Epithelial cell of esophagus (primary cell): ENCODE measurements at regions not wholly inside any gene's neighbourhood (a gene's known extent, or its start where the extent isn't known, plus 50 kb on each side); places are given as distances from the start of the nearest gene placed in this dataset.
"Not testable (repeated sequence)": the region's sequence is repeated elsewhere in the genome, so short reads cannot be mapped to it uniquely, and the experiment has no call there.

Experiments used
- DNase-seq: peaks from one replicate; pipeline ENCODE4 v3.0.0; 2010; ENCODE audit warnings: low read depth
- H3K4me3 ChIP-seq: 2 replicates; pipeline ENCODE4 v1.5.1; 2011; ENCODE audit warnings: mild to moderate bottlenecking, low read length, control low read depth
- TF ChIP-seq, protein P1 (sequence below): IDR thresholded peaks from 2 replicates; pipeline ENCODE4 v1.5.1; 2011; ENCODE audit warnings: low read depth, mild to moderate bottlenecking, low read length, control low read depth, inconsistent platforms; ENCODE audit not compliant: insufficient read depth; ENCODE audit errors: missing control alignments

DNA sequence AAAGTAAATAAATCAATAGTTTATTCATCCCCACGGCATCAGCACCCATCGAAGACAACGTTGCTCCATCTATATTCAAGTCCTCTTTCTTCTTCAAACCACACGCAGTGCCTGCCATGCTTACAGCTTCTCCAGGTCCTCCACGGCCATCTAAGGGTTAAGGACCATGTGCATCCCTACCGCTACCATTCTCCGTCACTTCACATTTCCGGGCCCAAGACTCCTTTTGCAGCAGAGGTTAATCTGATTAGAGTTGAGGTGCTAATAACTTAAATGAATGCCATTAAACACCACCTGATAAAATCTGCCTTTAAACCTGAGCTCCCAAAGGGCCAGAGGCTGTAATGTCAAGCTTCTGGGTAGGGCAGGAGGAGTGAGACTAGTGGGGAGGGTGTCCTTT is 79.7 kb upstream of the CCND2 start:
- no peak overlapping the region for H3K4me3 ChIP-seq
- TF ChIP-seq, protein P1, sequence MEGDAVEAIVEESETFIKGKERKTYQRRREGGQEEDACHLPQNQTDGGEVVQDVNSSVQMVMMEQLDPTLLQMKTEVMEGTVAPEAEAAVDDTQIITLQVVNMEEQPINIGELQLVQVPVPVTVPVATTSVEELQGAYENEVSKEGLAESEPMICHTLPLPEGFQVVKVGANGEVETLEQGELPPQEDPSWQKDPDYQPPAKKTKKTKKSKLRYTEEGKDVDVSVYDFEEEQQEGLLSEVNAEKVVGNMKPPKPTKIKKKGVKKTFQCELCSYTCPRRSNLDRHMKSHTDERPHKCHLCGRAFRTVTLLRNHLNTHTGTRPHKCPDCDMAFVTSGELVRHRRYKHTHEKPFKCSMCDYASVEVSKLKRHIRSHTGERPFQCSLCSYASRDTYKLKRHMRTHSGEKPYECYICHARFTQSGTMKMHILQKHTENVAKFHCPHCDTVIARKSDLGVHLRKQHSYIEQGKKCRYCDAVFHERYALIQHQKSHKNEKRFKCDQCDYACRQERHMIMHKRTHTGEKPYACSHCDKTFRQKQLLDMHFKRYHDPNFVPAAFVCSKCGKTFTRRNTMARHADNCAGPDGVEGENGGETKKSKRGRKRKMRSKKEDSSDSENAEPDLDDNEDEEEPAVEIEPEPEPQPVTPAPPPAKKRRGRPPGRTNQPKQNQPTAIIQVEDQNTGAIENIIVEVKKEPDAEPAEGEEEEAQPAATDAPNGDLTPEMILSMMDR, result no peak

DNA sequence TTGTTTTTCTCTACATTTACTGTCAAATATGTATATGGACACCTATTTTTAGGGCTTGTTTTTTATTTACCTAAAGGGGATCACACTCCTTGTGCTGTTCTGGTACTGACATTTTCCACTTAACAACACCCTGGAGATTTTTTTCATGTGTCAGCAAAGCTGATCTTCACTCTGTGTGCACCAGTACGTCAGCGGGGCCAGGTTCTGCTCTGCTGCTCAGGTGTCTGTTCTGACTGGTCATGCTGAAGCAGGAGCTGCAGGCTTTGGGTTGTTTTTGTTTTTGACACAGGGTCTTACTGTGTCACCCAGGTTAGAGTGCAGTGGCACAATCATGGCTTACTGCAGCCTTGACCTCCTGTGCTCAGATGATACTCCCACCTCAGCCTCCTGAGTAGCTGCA is 81.9 kb upstream of the CCND2 start:
- TF ChIP-seq, protein P1, result no peak
- H3K4me3 ChIP-seq, result no peak overlapping the region
- DNase-seq, result no peak

More for the DNA sequence above, 79.7 kb upstream of the CCND2 start:
- no peak for DNase-seq

DNA sequence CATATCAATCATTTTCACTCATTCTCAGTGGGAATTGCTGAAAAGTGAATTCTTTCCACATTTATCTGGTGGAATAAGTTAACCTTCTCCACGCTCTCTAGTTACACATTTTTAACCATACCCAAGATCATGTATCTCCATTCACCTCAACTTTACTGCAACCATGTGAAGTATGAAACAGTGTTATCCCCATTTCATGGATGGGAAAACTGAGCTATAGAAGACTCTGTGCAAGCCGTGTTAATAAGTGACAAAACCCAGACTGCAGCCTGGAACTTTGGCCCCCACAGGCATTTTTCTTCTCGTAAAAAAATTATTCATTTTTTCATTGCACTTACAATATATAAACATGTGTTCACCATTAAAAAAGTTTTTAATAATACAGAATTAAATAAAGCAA is 82.4 kb upstream of the CCND2 start:
- H3K4me3 ChIP-seq, result no peak overlapping the region
- TF ChIP-seq, protein P1, result no peak
- DNase-seq, result no peak

DNA sequence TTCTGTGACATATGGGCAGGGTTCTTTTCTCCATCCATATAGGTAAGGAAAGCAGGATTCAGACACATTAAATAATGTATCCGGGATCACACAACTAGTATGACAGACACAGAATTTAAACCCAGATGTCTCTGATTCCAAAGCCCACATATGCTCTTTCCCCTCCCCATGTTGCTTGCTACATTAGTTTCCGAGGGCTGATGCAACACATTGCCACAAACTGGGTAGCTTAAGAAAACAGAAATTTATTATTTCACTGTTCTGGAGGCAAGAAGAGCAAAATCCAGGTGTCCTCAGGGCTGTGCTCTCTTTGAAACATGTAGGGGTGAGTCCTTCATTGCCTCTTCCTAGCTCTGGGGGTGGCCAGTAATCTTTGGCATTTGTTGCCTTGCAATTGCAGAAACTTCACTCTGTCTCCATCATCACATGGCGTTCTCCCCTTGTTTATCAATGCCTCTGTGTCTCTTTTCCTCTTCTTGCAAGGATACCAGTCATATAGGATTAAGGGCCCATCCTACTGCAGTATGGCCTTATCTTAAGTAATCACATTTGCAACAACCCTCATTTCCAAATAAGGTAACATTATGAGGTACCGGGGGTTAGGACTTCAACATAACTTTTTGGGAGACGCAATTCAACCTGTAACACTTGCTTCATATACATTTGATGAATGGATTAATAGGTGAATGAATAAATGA is 83.0 kb upstream of the CCND2 start:
- TF ChIP-seq, protein P1, result no peak
- DNase-seq, result no peak
- H3K4me3 ChIP-seq, result no peak overlapping the region

DNA sequence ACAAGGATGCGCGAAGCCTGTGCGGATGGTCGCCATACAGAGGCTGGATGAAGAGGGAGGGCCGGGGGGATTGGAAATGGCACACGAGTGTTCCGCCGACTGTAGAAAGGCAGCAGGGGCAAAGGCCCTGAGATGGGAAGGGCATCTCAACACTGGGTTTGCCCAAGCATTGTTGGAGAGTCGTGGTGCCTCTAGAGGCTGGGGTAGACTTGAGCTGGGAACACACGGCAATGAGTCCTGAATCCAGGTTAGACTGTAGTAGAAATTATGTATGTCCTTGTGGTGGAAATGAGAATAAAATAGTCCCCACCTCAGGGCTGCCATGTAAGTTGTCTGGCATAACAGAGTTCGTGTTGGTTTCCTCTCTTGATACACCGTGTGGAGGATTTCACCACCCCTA is 83.8 kb upstream of the CCND2 start:
- no peak for DNase-seq
- TF ChIP-seq, protein P1, result no peak
- H3K4me3 ChIP-seq, result no peak overlapping the region

DNA sequence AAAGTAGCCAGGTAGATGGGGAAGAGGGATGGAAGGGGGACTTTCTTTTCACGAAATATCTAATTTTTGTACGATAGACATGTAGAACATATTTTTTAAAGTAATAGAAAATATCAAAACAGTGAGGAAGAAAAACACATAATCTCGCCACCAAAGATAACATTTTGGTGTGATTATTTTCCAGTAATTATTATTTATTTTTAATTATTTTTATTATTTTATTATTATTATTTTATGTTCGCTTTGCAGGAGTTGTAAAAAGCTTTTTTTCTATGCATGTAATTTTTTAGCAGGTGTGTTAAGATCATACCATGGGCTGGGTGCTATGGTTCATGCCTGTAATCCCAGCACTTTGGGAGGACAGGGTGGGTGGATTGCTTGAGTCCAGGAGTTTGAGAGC is 85.6 kb upstream of the CCND2 start:
- TF ChIP-seq, protein P1, result no peak
- no peak for DNase-seq
- H3K4me3 ChIP-seq, result no peak overlapping the region

DNA sequence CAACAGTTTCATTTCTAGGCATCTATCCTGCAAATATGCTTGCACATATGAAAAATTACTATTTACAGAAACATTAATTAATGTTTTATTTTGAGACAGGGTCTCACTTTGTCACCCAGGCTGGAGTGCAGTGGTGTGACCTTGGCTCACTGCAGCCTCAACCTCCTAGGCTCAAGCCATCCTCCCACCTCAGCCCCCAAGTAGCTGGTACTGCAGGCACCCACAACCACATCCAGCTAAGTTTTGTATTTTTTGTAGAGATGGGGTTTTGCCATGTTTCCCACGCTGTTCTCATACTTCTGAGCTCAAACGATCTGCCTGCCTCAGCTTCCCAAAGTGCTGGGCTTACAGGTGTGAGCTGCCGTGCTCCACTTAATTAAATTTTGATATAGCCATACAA is 86.2 kb upstream of the CCND2 start:
- not testable (repeated sequence) for H3K4me3 ChIP-seq, DNase-seq
